OCI-LY1 (cell line): ENCODE measurements at regions not wholly inside any gene's neighbourhood (a gene's known extent, or its start where the extent isn't known, plus 50 kb on each side); places are given as distances from the start of the nearest gene placed in this dataset.

ENCODE experiments used
- H2AFZ ChIP-seq: fragments of 200-600 bp; sonication (generic), shearing (Covaris generic); 2 replicates; pipeline ENCODE4 v1.6.0; 2014; ENCODE audit warnings: antibody characterized with exemption, mild to moderate bottlenecking, low read length
- H3F3A ChIP-seq: fragments of 200-600 bp; sonication (generic), shearing (Covaris generic); 2 replicates; pipeline ENCODE4 v1.6.0; 2014; ENCODE audit warnings: mild to moderate bottlenecking, antibody characterized with exemption, low read length, moderate library complexity; ENCODE audit not compliant: insufficient read depth
- H3K27ac ChIP-seq: fragments of 200-600 bp; sonication (generic); 2 replicates; pipeline ENCODE4 v1.5.1; 2014; ENCODE audit warnings: low read length, mixed run types, mild to moderate bottlenecking, low read depth; ENCODE audit not compliant: poor library complexity, severe bottlenecking
- H3K27me3 ChIP-seq: fragments of 200-600 bp; sonication (generic); 2 replicates; pipeline ENCODE4 v1.6.0; 2014; ENCODE audit warnings: antibody characterized with exemption, mild to moderate bottlenecking, low read length, moderate library complexity; ENCODE audit not compliant: insufficient read depth
- H3K36me3 ChIP-seq: fragments of 200-600 bp; sonication (generic); 2 replicates; pipeline ENCODE4 v1.6.1; 2014; ENCODE audit warnings: mild to moderate bottlenecking, antibody characterized with exemption, low read length, moderate library complexity, mixed read lengths; ENCODE audit not compliant: insufficient read depth
- H3K4me1 ChIP-seq: fragments of 200-600 bp; sonication (generic); 2 replicates; pipeline ENCODE4 v1.5.1; 2014; ENCODE audit warnings: mild to moderate bottlenecking, low read length, moderate library complexity; ENCODE audit not compliant: insufficient read depth, severe bottlenecking
- H3K4me2 ChIP-seq: fragments of 200-600 bp; sonication (generic), shearing (Covaris generic); 2 replicates; pipeline ENCODE4 v1.6.1; 2014; ENCODE audit warnings: low read length
- H3K4me3 ChIP-seq: fragments of 200-600 bp; sonication (generic); 2 replicates; pipeline ENCODE4 v1.5.1; 2014; ENCODE audit warnings: low read length, low read depth, mild to moderate bottlenecking, mixed read lengths; ENCODE audit not compliant: poor library complexity, severe bottlenecking
- H3K79me2 ChIP-seq: fragments of 200-600 bp; shearing (Covaris generic); 2 replicates; pipeline ENCODE4 v1.6.1; 2016; ENCODE audit warnings: mixed run types, low read length, mixed read lengths; ENCODE audit not compliant: insufficient read depth
- H3K9ac ChIP-seq: fragments of 200-600 bp; sonication (generic), shearing (Covaris generic); 2 replicates; pipeline ENCODE4 v1.6.1; 2014; ENCODE audit warnings: mild to moderate bottlenecking, low read length, mixed read lengths
- H3K9me2 ChIP-seq: fragments of 200-600 bp; sonication (generic), shearing (Covaris generic); 2 replicates; pipeline ENCODE4 v1.6.1; 2014; ENCODE audit warnings: low read depth, mild to moderate bottlenecking, low read length, mixed read lengths
- H3K9me3 ChIP-seq: fragments of 200-600 bp; shearing (Covaris generic); 2 replicates; pipeline ENCODE4 v1.6.1; 2014; ENCODE audit warnings: low read length, mixed read lengths
- H4K20me1 ChIP-seq: fragments of 200-600 bp; sonication (generic), shearing (Covaris generic); 2 replicates; pipeline ENCODE4 v1.6.0; 2016; ENCODE audit warnings: mild to moderate bottlenecking, low read length; ENCODE audit not compliant: insufficient read depth
- EZH2 ChIP-seq: fragments of 200-600 bp; sonication (generic), shearing (Covaris generic); IDR thresholded peaks from 2 replicates; pipeline ENCODE4 v1.8.0; 2017; ENCODE audit warnings: borderline replicate concordance, mixed run types, mild to moderate bottlenecking, antibody characterized with exemption, low read length, moderate library complexity, mixed read lengths
- TF ChIP-seq, protein P1 (sequence below): fragments of 200-600 bp; sonication (generic), shearing (Covaris generic); IDR thresholded peaks from 2 replicates; pipeline ENCODE4 v1.5.1; 2017; ENCODE audit warnings: mild to moderate bottlenecking, antibody characterized with exemption, low read length, moderate library complexity, mixed read lengths

DNA sequence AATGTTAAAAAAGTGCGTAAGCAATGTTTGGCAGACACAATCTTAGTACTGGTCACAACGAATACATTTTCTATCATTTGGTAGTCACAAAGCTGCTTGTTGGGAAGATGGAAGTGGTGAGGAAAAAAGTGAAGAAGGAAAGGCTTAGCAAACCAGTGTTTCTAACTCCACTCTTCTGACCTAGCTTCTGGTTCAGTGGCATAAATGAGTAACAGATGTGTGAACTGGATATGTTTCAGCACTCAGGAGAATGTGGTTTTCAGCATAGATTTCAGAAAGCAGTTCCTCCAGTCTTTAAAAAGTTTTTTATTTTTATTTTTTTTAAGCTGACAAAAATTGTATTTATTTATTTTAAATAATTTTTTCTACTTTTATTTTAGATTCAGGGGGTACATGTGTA, 357.1 kb downstream of the CPS1 start:
- TF ChIP-seq EZH2: no peak
- TF ChIP-seq, protein P1, sequence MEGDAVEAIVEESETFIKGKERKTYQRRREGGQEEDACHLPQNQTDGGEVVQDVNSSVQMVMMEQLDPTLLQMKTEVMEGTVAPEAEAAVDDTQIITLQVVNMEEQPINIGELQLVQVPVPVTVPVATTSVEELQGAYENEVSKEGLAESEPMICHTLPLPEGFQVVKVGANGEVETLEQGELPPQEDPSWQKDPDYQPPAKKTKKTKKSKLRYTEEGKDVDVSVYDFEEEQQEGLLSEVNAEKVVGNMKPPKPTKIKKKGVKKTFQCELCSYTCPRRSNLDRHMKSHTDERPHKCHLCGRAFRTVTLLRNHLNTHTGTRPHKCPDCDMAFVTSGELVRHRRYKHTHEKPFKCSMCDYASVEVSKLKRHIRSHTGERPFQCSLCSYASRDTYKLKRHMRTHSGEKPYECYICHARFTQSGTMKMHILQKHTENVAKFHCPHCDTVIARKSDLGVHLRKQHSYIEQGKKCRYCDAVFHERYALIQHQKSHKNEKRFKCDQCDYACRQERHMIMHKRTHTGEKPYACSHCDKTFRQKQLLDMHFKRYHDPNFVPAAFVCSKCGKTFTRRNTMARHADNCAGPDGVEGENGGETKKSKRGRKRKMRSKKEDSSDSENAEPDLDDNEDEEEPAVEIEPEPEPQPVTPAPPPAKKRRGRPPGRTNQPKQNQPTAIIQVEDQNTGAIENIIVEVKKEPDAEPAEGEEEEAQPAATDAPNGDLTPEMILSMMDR: no peak

DNA sequence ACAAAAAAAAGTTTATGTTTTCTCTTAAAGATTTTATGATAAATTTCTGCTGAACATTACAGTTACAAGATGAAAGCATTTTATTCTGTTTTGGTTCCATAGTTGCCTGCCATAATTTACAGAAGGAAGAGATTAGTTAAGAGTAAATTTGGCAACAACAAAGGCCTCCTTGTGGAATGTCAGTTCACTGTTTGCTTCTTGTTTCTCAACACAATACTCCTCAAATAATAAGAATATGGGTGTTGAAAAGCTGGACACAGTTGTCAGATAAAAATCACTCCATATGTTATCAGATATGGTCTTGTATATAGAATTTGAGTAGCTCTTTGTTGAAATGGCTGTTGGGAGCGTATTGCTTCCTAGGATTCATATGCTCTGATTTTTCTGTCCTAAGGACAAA, 359.5 kb downstream of the CPS1 start:
- Histone ChIP-seq H4K20me1 (no peaks in the 10 kb centered on the region), H2AFZ (no peak overlapping the region), H3K27ac (no peak overlapping the region), H3K79me2 (no peaks in the 10 kb centered on the region), H3F3A (no peaks in the 10 kb centered on the region), H3K4me3 (no peak overlapping the region), H3K9me3 (no peaks in the 10 kb centered on the region), H3K36me3 (no peaks in the 10 kb centered on the region), H3K9me2 (no peaks in the 10 kb centered on the region), H3K9ac (no peak overlapping the region), H3K4me2 (no peak overlapping the region), H3K27me3 (no peaks in the 10 kb centered on the region), H3K4me1 (no peaks in the 10 kb centered on the region)
- TF ChIP-seq, protein P1: no peak
- TF ChIP-seq EZH2: no peak

More for the DNA sequence above, 357.1 kb downstream of the CPS1 start:
- H4K20me1 ChIP-seq: no peaks in the 10 kb centered on the region
- H3K9me3 ChIP-seq: no peaks in the 10 kb centered on the region
- no peak overlapping the region for H2AFZ ChIP-seq
- no peak overlapping the region for H3K4me2 ChIP-seq
- no peaks in the 10 kb centered on the region for H3K79me2 ChIP-seq
- no peaks in the 10 kb centered on the region for H3K4me1 ChIP-seq
- H3F3A ChIP-seq: no peaks in the 10 kb centered on the region
- no peak overlapping the region for H3K4me3 ChIP-seq
- no peak overlapping the region for H3K9ac ChIP-seq
- no peaks in the 10 kb centered on the region for H3K36me3 ChIP-seq
- no peaks in the 10 kb centered on the region for H3K9me2 ChIP-seq
- no peaks in the 10 kb centered on the region for H3K27me3 ChIP-seq
- no peak overlapping the region for H3K27ac ChIP-seq

DNA sequence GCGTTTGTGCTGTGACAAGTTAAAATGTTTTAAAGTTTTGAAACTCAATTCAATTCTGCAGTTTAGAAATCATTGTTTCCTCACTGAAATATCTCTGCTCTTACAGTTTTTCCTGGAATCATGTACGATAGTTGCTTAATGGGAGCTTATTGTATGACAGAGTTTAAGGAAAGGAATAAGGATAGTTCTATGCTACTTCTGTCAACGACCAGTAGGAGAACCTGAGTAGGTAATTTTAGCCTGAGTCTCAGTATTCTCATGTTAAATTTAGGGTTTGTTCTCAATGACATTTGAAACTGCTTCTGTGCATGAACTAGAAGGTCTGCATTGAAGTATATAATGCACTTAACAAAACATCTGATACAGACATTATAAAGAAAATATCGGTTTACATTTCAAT, 361.1 kb downstream of the CPS1 start:
- Histone ChIP-seq H3K4me2 (no peak overlapping the region), H3K27me3 (no peaks in the 10 kb centered on the region), H3K27ac (no peak overlapping the region), H3K9ac (no peak overlapping the region), H2AFZ (no peak overlapping the region), H3K36me3 (no peaks in the 10 kb centered on the region), H3F3A (no peaks in the 10 kb centered on the region), H3K4me3 (no peak overlapping the region), H4K20me1 (no peaks in the 10 kb centered on the region), H3K9me3 (no peaks in the 10 kb centered on the region), H3K79me2 (no peaks in the 10 kb centered on the region), H3K9me2 (no peaks in the 10 kb centered on the region), H3K4me1 (no peaks in the 10 kb centered on the region)
- TF ChIP-seq EZH2: no peak
- TF ChIP-seq, protein P1: no peak
